ENCODE measurements at regions not wholly inside any gene's neighbourhood (a gene's known extent, or its start where the extent isn't known, plus 50 kb on each side); places are given as distances from the start of the nearest gene placed in this dataset.
A peak's percentile ranks its signal among the peaks of the same experiment; 100 is the strongest.

DNA sequence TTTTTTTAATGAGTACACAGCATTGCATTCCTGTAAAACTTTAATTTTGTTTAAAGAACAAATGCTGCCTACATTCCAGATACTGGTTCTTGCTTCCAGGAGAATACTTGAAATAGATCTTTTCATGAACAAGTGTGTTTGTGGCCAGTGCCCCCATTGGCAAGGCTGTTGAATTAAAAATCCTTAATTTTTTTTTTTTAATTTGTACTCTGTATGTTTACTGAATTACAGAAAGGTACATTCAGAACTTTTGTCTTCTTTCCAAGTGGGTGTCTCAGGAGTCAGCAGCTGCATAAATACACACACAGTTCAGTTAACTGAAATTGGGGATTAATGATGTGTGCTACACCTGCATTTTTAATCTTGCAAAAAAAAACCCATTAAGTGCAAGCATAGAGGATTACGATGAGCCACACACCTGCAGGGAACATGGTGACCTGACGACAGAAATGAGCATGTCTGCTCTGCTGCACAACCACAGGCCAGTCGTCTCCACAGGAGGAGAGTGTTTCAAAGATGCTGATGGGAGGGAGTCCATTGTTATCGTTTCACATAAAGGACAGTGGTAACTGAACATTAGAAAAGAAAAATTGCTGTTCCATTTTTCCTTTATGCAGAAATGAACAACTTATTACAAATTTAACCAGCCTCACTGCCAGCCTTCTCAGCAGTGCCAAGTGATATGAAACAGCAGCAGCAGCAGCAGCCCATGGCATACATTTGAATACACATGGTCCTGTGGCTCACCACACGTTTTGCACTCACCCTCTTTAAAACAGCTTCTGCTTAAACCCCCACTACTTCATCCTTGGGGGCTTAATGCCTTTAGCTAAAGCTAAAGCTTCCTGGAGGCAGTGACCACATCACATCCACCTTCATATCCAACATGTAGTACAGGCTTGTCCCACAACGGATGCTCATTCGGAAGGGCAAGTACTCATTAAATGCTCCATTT lies 72.3 kb upstream of the RFC3 start:
- ChIA-PET POLR2A (ENCODE audit: unreplicated experiment) (no interaction called here), CTCF (no interaction called here)
- H4K8ac ChIP-seq (ENCODE audit: low read depth in 2 of 2, low read length in 2 of 2), result no peak overlapping the region
- DNase-seq, result no peak
- no peak overlapping the region for H2BK120ac ChIP-seq (ENCODE audit: low read depth, low read length)
- H2BK15ac ChIP-seq (ENCODE audit: low read depth, low read length), result no peak overlapping the region
- WGBS, 2 experiments (ENCODE audit: extremely low coverage in 2 of 2, insufficient read length in 1 of 2), result no CpG with 5 or more reads among the region's 7 CpGs
- H3K23ac ChIP-seq (ENCODE audit: low read depth, low read length), result no peak overlapping the region
- no peak overlapping the region for H3K27ac ChIP-seq (ENCODE audit: insufficient read depth, low read length)
- H3K4ac ChIP-seq (ENCODE audit: low read depth, low read length), result no peak overlapping the region
- no peaks in the 10 kb centered on the region for H3K9me3 ChIP-seq (ENCODE audit: control insufficient read depth, insufficient read depth, low read length)
- H3K9me1 ChIP-seq (ENCODE audit: insufficient read depth, low read length), result no peaks in the 10 kb centered on the region
- no peaks in the 10 kb centered on the region for H3K36me3 ChIP-seq (ENCODE audit: control insufficient read depth, insufficient read depth, low read length)
- dilution Hi-C loops (cut with HindIII; ENCODE audit: low sequenced_read_pairs, unreplicated experiment), result no loop called here
- in situ Hi-C loops (cut with MboI; ENCODE audit: low sequenced_read_pairs), result no loop called here
- H3K56ac ChIP-seq (ENCODE audit: extremely low read depth, insufficient read depth, low read length), result no peak overlapping the region
- no peak overlapping the region for H2BK5ac ChIP-seq (ENCODE audit: low read depth, low read length, poor library complexity, severe bottlenecking)
- no peaks in the 10 kb centered on the region for H3K79me1 ChIP-seq (ENCODE audit: low read depth in 1 of 2, low read length in 2 of 2)
- H2AFZ ChIP-seq (replicated peaks; ENCODE audit: low read length, poor library complexity), result no peak overlapping the region
- no peaks in the 10 kb centered on the region for H3K4me1 ChIP-seq (ENCODE audit: control insufficient read depth, insufficient read depth, low read length)
- no peak overlapping the region for H4K5ac ChIP-seq (ENCODE audit: low read depth, low read length)
- TF ChIP-seq SMC3 (IDR thresholded peaks at IDR 0.05; ENCODE audit: low read depth, low read length) (no peak), MAFK (IDR thresholded peaks at IDR 0.05; ENCODE audit: low read depth, low read length) (no peak), POLR2A (IDR thresholded peaks at IDR 0.05; ENCODE audit: low read depth, low read length) (no peak)
- TF ChIP-seq, protein P1, sequence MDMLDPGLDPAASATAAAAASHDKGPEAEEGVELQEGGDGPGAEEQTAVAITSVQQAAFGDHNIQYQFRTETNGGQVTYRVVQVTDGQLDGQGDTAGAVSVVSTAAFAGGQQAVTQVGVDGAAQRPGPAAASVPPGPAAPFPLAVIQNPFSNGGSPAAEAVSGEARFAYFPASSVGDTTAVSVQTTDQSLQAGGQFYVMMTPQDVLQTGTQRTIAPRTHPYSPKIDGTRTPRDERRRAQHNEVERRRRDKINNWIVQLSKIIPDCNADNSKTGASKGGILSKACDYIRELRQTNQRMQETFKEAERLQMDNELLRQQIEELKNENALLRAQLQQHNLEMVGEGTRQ (IDR thresholded peaks at IDR 0.05; ENCODE audit: low read depth, low read length), result no peak
- no peak overlapping the region for H2AK5ac ChIP-seq (ENCODE audit: low read depth, low read length)
- no peaks in the 10 kb centered on the region for H4K20me1 ChIP-seq (ENCODE audit: insufficient read depth, low read length)
- no TSS peak for BruUV-seq (replicated peaks)
- H3K9ac ChIP-seq (ENCODE audit: low read depth, low read length), result no peak overlapping the region
- no peak overlapping the region for H3K4me2 ChIP-seq (ENCODE audit: low read depth, low read length)
- peak; percentile 42 for ATAC-seq (ENCODE audit: low read depth)
- H3K4me3 ChIP-seq (ENCODE audit: insufficient read depth, low read depth, low read length), result no peak overlapping the region
- peaks cover 7% of the 10 kb centered on the region for H3K27me3 ChIP-seq (ENCODE audit: control insufficient read depth, insufficient read depth, low read length)
- H4K91ac ChIP-seq (ENCODE audit: insufficient read depth, low read depth, low read length), result no peak overlapping the region
- intact Hi-C loops (cut with micrococcal nuclease), result no loop called here
- no peak overlapping the region for H2AK9ac ChIP-seq (replicated peaks; ENCODE audit: low read depth, low read length, poor library complexity)
- no peak overlapping the region for H2BK20ac ChIP-seq (ENCODE audit: low read depth, low read length)
- H3K14ac ChIP-seq (replicated peaks; ENCODE audit: low read depth, low read length), result no peak overlapping the region
- H3K18ac ChIP-seq (ENCODE audit: low read depth, low read length), result no peak overlapping the region

Measured in IMR-90 (cell line).